Body of pancreas (tissue), 4 donors: ENCODE measurements at regions not wholly inside any gene's neighbourhood (a gene's known extent, or its start where the extent isn't known, plus 50 kb on each side); places are given as distances from the start of the nearest gene placed in this dataset.

Source experiments
- CTCF ChIP-seq, 7 experiments: fragments of 450-650 bp in 4 of 7; fragments of 200-600 bp in 3 of 7; sonication (generic) in 3 of 7; IDR thresholded peaks; one replicate each; pipeline ENCODE4 v1.5.1; 2016 to 2019; ENCODE audit warnings: antibody characterized with exemption in 7 of 7
- POLR2A ChIP-seq, 3 donors: fragments of 450-650 bp; IDR thresholded peaks; one replicate each; pipeline ENCODE4 v1.6.1; 2016; ENCODE audit warnings: antibody characterized with exemption in 3 of 3, mild to moderate bottlenecking in 2 of 3

GRCh38 chr10:8331896-8332729, 277.6 kb downstream of the GATA3 start:
- TF ChIP-seq POLR2A (IDR thresholded peaks at IDR 0.05): no peak
- no peak for TF ChIP-seq CTCF (IDR thresholded peaks at IDR 0.05)
